Muscle of arm (tissue), 1 donor: ENCODE measurements at regions not wholly inside any gene's neighbourhood (a gene's known extent, or its start where the extent isn't known, plus 50 kb on each side); places are given as distances from the start of the nearest gene placed in this dataset.
"Not testable (repeated sequence)": the region's sequence is repeated elsewhere in the genome, so short reads cannot be mapped to it uniquely, and the experiment has no call there.

ENCODE experiments used
- DNase-seq: peaks from one replicate; pipeline ENCODE4 v3.0.0-alpha.2; 2013

GRCh38 chr7:10779465-10780399 is 193.9 kb upstream of the PHF14 start:
- no peak for DNase-seq

- DNase-seq: no peak
Observed at GRCh38 chr7:10780400-10780747, 193.3 kb upstream of the PHF14 start.

GRCh38 chr7:10786976-10787375 is 186.7 kb upstream of the PHF14 start:
- not testable (repeated sequence) for DNase-seq

GRCh38 chr7:10789170-10789569 is 184.5 kb upstream of the PHF14 start:
- no peak for DNase-seq

GRCh38 chr7:10790910-10791309 is 182.8 kb upstream of the PHF14 start:
- DNase-seq: no peak

GRCh38 chr7:10793995-10794775 is 179.5 kb upstream of the PHF14 start:
- no peak for DNase-seq

- no peak for DNase-seq
Observed at GRCh38 chr7:10797157-10797556, 176.5 kb upstream of the PHF14 start.

GRCh38 chr7:10798044-10798443 is 175.6 kb upstream of the PHF14 start:
- no peak for DNase-seq

GRCh38 chr7:10799475-10799874 is 174.2 kb upstream of the PHF14 start:
- DNase-seq: no peak

- no peak for DNase-seq
Observed at GRCh38 chr7:10802011-10802410, 171.7 kb upstream of the PHF14 start.

- DNase-seq: no peak
Observed at GRCh38 chr7:10802526-10802925, 171.1 kb upstream of the PHF14 start.

GRCh38 chr7:10803720-10804119 is 170.0 kb upstream of the PHF14 start:
- no peak for DNase-seq

- no peak for DNase-seq
Observed at GRCh38 chr7:10804770-10805169, 168.9 kb upstream of the PHF14 start.

- DNase-seq: no peak
Observed at GRCh38 chr7:10815546-10815945, 158.1 kb upstream of the PHF14 start.

- DNase-seq: no peak
Observed at GRCh38 chr7:10821156-10821555, 152.5 kb upstream of the PHF14 start.

GRCh38 chr7:10824154-10824553 is 149.5 kb upstream of the PHF14 start:
- DNase-seq: no peak

- no peak for DNase-seq
Observed at GRCh38 chr7:10838228-10838627, 135.4 kb upstream of the PHF14 start.

- DNase-seq: no peak
Observed at GRCh38 chr7:10845225-10845624, 128.4 kb upstream of the PHF14 start.

GRCh38 chr7:10855583-10855982 is 118.1 kb upstream of the PHF14 start:
- DNase-seq: no peak

GRCh38 chr7:10860516-10860915 is 113.2 kb upstream of the PHF14 start:
- no peak for DNase-seq

- no peak for DNase-seq
Observed at GRCh38 chr7:10863476-10863875, 110.2 kb upstream of the PHF14 start.

GRCh38 chr7:10874666-10875065 is 99.0 kb upstream of the PHF14 start:
- no peak for DNase-seq

- no peak for DNase-seq
Observed at GRCh38 chr7:10875080-10875479, 98.6 kb upstream of the PHF14 start.
